ENCODE measurements at regions not wholly inside any gene's neighbourhood (a gene's known extent, or its start where the extent isn't known, plus 50 kb on each side); places are given as distances from the start of the nearest gene placed in this dataset.
"Not testable (repeated sequence)": the region's sequence is repeated elsewhere in the genome, so short reads cannot be mapped to it uniquely, and the experiment has no call there.

- no peak overlapping the region for H3K27ac ChIP-seq (ENCODE audit: low read length)
- no peak overlapping the region for H3K9ac ChIP-seq (ENCODE audit: low read length)
- H3K27me3 ChIP-seq (ENCODE audit: low read depth, low read length), result peaks cover 2% of the 10 kb centered on the region; the same call in 1 of the 2 replicates
- no peaks in the 10 kb centered on the region for H3K79me2 ChIP-seq (ENCODE audit: low read length)
- no peaks in the 10 kb centered on the region for H3K9me3 ChIP-seq (ENCODE audit: insufficient read depth, low read length)
- H3K4me1 ChIP-seq (ENCODE audit: low read length), result no peaks in the 10 kb centered on the region
- no peaks in the 10 kb centered on the region for H3K36me3 ChIP-seq (replicated peaks; ENCODE audit: low read depth, low read length)
- H4K20me1 ChIP-seq (ENCODE audit: insufficient read depth, low read length), result no peaks in the 10 kb centered on the region
- H3K4me2 ChIP-seq (ENCODE audit: low read length), result peak overlapping the region; percentile 63
- H2AFZ ChIP-seq (ENCODE audit: low read depth, low read length), result 0 out of 2 replicates have a peak overlapping the region, but pooled peaks have one; percentile 70
- H3K4me3 ChIP-seq (ENCODE audit: low read length), result peak overlapping the region; percentile 71
- no peak for TF ChIP-seq CTCF (IDR thresholded peaks at IDR 0.05; ENCODE audit: low read depth, low read length)
- no peak for TF ChIP-seq EZH2phosphoT487 (IDR thresholded peaks at IDR 0.05; ENCODE audit: low read depth)
These were observed 170.5 kb downstream of the SEPTIN7 start for GRCh38 chr7:35971133-35971891.

GRCh38 chr7:35975851-35976454 is 175.1 kb downstream of the SEPTIN7 start:
- Histone ChIP-seq H4K20me1 (ENCODE audit: insufficient read depth, low read length) (no peaks in the 10 kb centered on the region), H2AFZ (ENCODE audit: low read depth, low read length) (0 out of 2 replicates have a peak overlapping the region, but pooled peaks have one; percentile 35)

GRCh38 chr7:35978816-35979640 is 174.0 kb upstream of the EEPD1 start:
- H4K20me1 ChIP-seq (ENCODE audit: insufficient read depth, low read length); H3K4me3 ChIP-seq (ENCODE audit: low read length); H3K9me3 ChIP-seq (ENCODE audit: insufficient read depth, low read length); H3K27ac ChIP-seq (ENCODE audit: low read length); H3K4me1 ChIP-seq (ENCODE audit: low read length); H3K79me2 ChIP-seq (ENCODE audit: low read length); H3K9ac ChIP-seq (ENCODE audit: low read length); H3K4me2 ChIP-seq (ENCODE audit: low read length); H3K36me3 ChIP-seq (replicated peaks; ENCODE audit: low read depth, low read length); H2AFZ ChIP-seq (ENCODE audit: low read depth, low read length): not testable (repeated sequence)
- peaks cover 12% of the 10 kb centered on the region; the same call in 1 of the 2 replicates for H3K27me3 ChIP-seq (ENCODE audit: low read depth, low read length)

More at GRCh38 chr7:35975851-35976454, 175.1 kb downstream of the SEPTIN7 start:
- no peaks in the 10 kb centered on the region for H3K36me3 ChIP-seq (replicated peaks; ENCODE audit: low read depth, low read length)
- no peaks in the 10 kb centered on the region for H3K4me1 ChIP-seq (ENCODE audit: low read length)
- H3K4me3 ChIP-seq (ENCODE audit: low read length), result no peak overlapping the region
- H3K9me3 ChIP-seq (ENCODE audit: insufficient read depth, low read length), result no peaks in the 10 kb centered on the region
- no peak overlapping the region for H3K9ac ChIP-seq (ENCODE audit: low read length)
- no peak overlapping the region for H3K4me2 ChIP-seq (ENCODE audit: low read length)
- H3K79me2 ChIP-seq (ENCODE audit: low read length), result no peaks in the 10 kb centered on the region
- TF ChIP-seq EZH2phosphoT487 (IDR thresholded peaks at IDR 0.05; ENCODE audit: low read depth) (no peak), CTCF (IDR thresholded peaks at IDR 0.05; ENCODE audit: low read depth, low read length) (peak; percentile 85)
- no peak overlapping the region for H3K27ac ChIP-seq (ENCODE audit: low read length)
- peaks cover 14% of the 10 kb centered on the region for H3K27me3 ChIP-seq (ENCODE audit: low read depth, low read length)

GRCh38 chr7:35982600-35982999 is 170.5 kb upstream of the EEPD1 start:
- no peak overlapping the region for H2AFZ ChIP-seq (ENCODE audit: low read depth, low read length)
- no peak for TF ChIP-seq EZH2phosphoT487 (IDR thresholded peaks at IDR 0.05; ENCODE audit: low read depth)
- TF ChIP-seq CTCF (IDR thresholded peaks at IDR 0.05; ENCODE audit: low read depth, low read length), result no peak
- no peak overlapping the region for H3K4me2 ChIP-seq (ENCODE audit: low read length)
- no peak overlapping the region for H3K4me3 ChIP-seq (ENCODE audit: low read length)
- H3K79me2 ChIP-seq (ENCODE audit: low read length), result no peaks in the 10 kb centered on the region
- H3K36me3 ChIP-seq (replicated peaks; ENCODE audit: low read depth, low read length), result no peaks in the 10 kb centered on the region
- no peak overlapping the region for H3K27ac ChIP-seq (ENCODE audit: low read length)
- no peaks in the 10 kb centered on the region for H3K9me3 ChIP-seq (ENCODE audit: insufficient read depth, low read length)
- no peaks in the 10 kb centered on the region for H3K4me1 ChIP-seq (ENCODE audit: low read length)
- peaks cover 12% of the 10 kb centered on the region; the same call in 1 of the 2 replicates for H3K27me3 ChIP-seq (ENCODE audit: low read depth, low read length)
- H4K20me1 ChIP-seq (ENCODE audit: insufficient read depth, low read length), result no peaks in the 10 kb centered on the region
- H3K9ac ChIP-seq (ENCODE audit: low read length), result no peak overlapping the region
